T-helper 2 cell (primary cell): ENCODE measurements at regions not wholly inside any gene's neighbourhood (a gene's known extent, or its start where the extent isn't known, plus 50 kb on each side); places are given as distances from the start of the nearest gene placed in this dataset.

Experiments
- DNase-seq, 5 experiments: peaks; one replicate each; pipeline versions ENCODE4 v3.0.0 to v3.0.0-alpha.2; 2012 to 2022

- DNase-seq, result no peak
Observed at GRCh38 chr17:69605571-69605970, 191.1 kb downstream of the MAP2K6 start.

GRCh38 chr17:69606142-69606800 is 191.8 kb downstream of the MAP2K6 start:
- no peak for DNase-seq

GRCh38 chr17:69607162-69607834 is 192.8 kb downstream of the MAP2K6 start:
- DNase-seq, result peak in 1 of 5 experiments; percentile 73

GRCh38 chr17:69608141-69608540 is 193.6 kb downstream of the MAP2K6 start:
- DNase-seq, result no peak

GRCh38 chr17:69608808-69609472 is 194.4 kb downstream of the MAP2K6 start:
- DNase-seq, result no peak

- no peak for DNase-seq
Observed at GRCh38 chr17:69609473-69610305, 195.2 kb downstream of the MAP2K6 start.

GRCh38 chr17:69620363-69620762 is 205.9 kb downstream of the MAP2K6 start:
- DNase-seq, result no peak

GRCh38 chr17:69625474-69625873 is 211.0 kb downstream of the MAP2K6 start:
- no peak for DNase-seq

GRCh38 chr17:69630056-69630635 is 215.6 kb downstream of the MAP2K6 start:
- no peak for DNase-seq

GRCh38 chr17:69634844-69635243 is 220.3 kb downstream of the MAP2K6 start:
- DNase-seq, result no peak

- DNase-seq, result no peak
Observed at GRCh38 chr17:69637446-69638156, 223.1 kb downstream of the MAP2K6 start.

- DNase-seq, result no peak
Observed at GRCh38 chr17:69639096-69639495, 224.6 kb downstream of the MAP2K6 start.

GRCh38 chr17:69640073-69640472 is 225.6 kb downstream of the MAP2K6 start:
- DNase-seq, result no peak

GRCh38 chr17:69643686-69644085 is 229.2 kb downstream of the MAP2K6 start:
- no peak for DNase-seq

- DNase-seq, result no peak
Observed at GRCh38 chr17:69646729-69647128, 232.2 kb downstream of the MAP2K6 start.

- no peak for DNase-seq
Observed at GRCh38 chr17:69650881-69651280, 236.4 kb downstream of the MAP2K6 start.

GRCh38 chr17:69651921-69652320 is 237.4 kb downstream of the MAP2K6 start:
- no peak for DNase-seq

GRCh38 chr17:69654981-69655855 is 240.7 kb downstream of the MAP2K6 start:
- peak in 1 of 5 experiments; percentile 2 for DNase-seq

GRCh38 chr17:69655902-69656301 is 241.4 kb downstream of the MAP2K6 start:
- DNase-seq, result no peak

- DNase-seq, result no peak
Observed at GRCh38 chr17:69669441-69670178, 255.1 kb downstream of the MAP2K6 start.
